HK-2 (cell line): ENCODE measurements at regions not wholly inside any gene's neighbourhood (a gene's known extent, or its start where the extent isn't known, plus 50 kb on each side); places are given as distances from the start of the nearest gene placed in this dataset.

Experiments used
- DNase-seq: peaks from one replicate; pipeline ENCODE4 v3.0.0-alpha.2; 2018; ENCODE audit not compliant: unreplicated experiment

- no peak for DNase-seq
Measured at GRCh38 chr11:10619131-10619680, 50.7 kb upstream of the LYVE1 start.

GRCh38 chr11:10618490-10618889 lies 50.0 kb upstream of the LYVE1 start:
- DNase-seq: no peak
